ENCODE measurements at regions not wholly inside any gene's neighbourhood (a gene's known extent, or its start where the extent isn't known, plus 50 kb on each side); places are given as distances from the start of the nearest gene placed in this dataset.

GRCh38 chr2:5915881-5916310 is 223.7 kb downstream of the SOX11 start:
- TF ChIP-seq CTCF (IDR thresholded peaks at IDR 0.05; ENCODE audit: borderline replicate concordance, extremely low read depth, low read length, poor library complexity, severe bottlenecking) (peak; percentile 63), EZH2 (IDR thresholded peaks at IDR 0.05; ENCODE audit: borderline replicate concordance, low read depth, low read length, severe bottlenecking) (no peak)
- Histone ChIP-seq H3K27ac (ENCODE audit: low read length) (no peak overlapping the region), H3K4me2 (ENCODE audit: insufficient read depth, low read length) (no peak overlapping the region), H3K27me3 (ENCODE audit: insufficient read depth, low read length, poor library complexity) (no peaks in the 10 kb centered on the region), H3K4me3 (ENCODE audit: low read depth in 1 of 2, low read length in 2 of 2) (no peak overlapping the region), H2AFZ (ENCODE audit: low read depth, low read length) (no peak overlapping the region), H4K20me1 (ENCODE audit: insufficient read depth, low read length) (no peaks in the 10 kb centered on the region), H3K36me3 (ENCODE audit: insufficient read depth, low read length) (no peaks in the 10 kb centered on the region), H3K9me3 (ENCODE audit: insufficient read depth, low read length, severe bottlenecking) (peaks cover 5% of the 10 kb centered on the region), H3K4me1 (ENCODE audit: insufficient read depth, low read length) (no peaks in the 10 kb centered on the region), H3K79me2 (ENCODE audit: insufficient read depth, low read length) (no peaks in the 10 kb centered on the region), H3K9ac (ENCODE audit: low read depth, low read length) (no peak overlapping the region)
- DNase-seq: peak; percentile 51
- ATAC-seq (ENCODE audit: insufficient read depth, low read depth): peak; percentile 56; the same call in 2 of the 3 replicates

- Histone ChIP-seq H3K9me3 (ENCODE audit: insufficient read depth, low read length, severe bottlenecking) (peaks cover 5% of the 10 kb centered on the region), H3K27me3 (ENCODE audit: insufficient read depth, low read length, poor library complexity) (no peaks in the 10 kb centered on the region), H3K4me2 (ENCODE audit: insufficient read depth, low read length) (no peak overlapping the region), H3K79me2 (ENCODE audit: insufficient read depth, low read length) (no peaks in the 10 kb centered on the region), H3K9ac (ENCODE audit: low read depth, low read length) (no peak overlapping the region), H3K4me3 (ENCODE audit: low read depth in 1 of 2, low read length in 2 of 2) (no peak overlapping the region), H4K20me1 (ENCODE audit: insufficient read depth, low read length) (no peaks in the 10 kb centered on the region), H3K4me1 (ENCODE audit: insufficient read depth, low read length) (no peaks in the 10 kb centered on the region), H2AFZ (ENCODE audit: low read depth, low read length) (no peak overlapping the region), H3K27ac (ENCODE audit: low read length) (no peak overlapping the region), H3K36me3 (ENCODE audit: insufficient read depth, low read length) (no peaks in the 10 kb centered on the region)
- DNase-seq (no peak), ATAC-seq (ENCODE audit: insufficient read depth, low read depth) (no peak)
- TF ChIP-seq CTCF (IDR thresholded peaks at IDR 0.05; ENCODE audit: borderline replicate concordance, extremely low read depth, low read length, poor library complexity, severe bottlenecking) (no peak), EZH2 (IDR thresholded peaks at IDR 0.05; ENCODE audit: borderline replicate concordance, low read depth, low read length, severe bottlenecking) (no peak)
Observed at GRCh38 chr2:5921081-5921642, 229.0 kb downstream of the SOX11 start.

GRCh38 chr2:5923957-5924945 is 232.1 kb downstream of the SOX11 start:
- H3K4me1 ChIP-seq (ENCODE audit: insufficient read depth, low read length): no peaks in the 10 kb centered on the region
- H3K9ac ChIP-seq (ENCODE audit: low read depth, low read length): no peak overlapping the region
- no peaks in the 10 kb centered on the region for H3K27me3 ChIP-seq (ENCODE audit: insufficient read depth, low read length, poor library complexity)
- no peaks in the 10 kb centered on the region for H4K20me1 ChIP-seq (ENCODE audit: insufficient read depth, low read length)
- H3K27ac ChIP-seq (ENCODE audit: low read length): no peak overlapping the region
- DNase-seq (no peak), ATAC-seq (ENCODE audit: insufficient read depth, low read depth) (no peak)
- no peaks in the 10 kb centered on the region for H3K9me3 ChIP-seq (ENCODE audit: insufficient read depth, low read length, severe bottlenecking)
- no peak for TF ChIP-seq CTCF (IDR thresholded peaks at IDR 0.05; ENCODE audit: borderline replicate concordance, extremely low read depth, low read length, poor library complexity, severe bottlenecking)
- no peak for TF ChIP-seq EZH2 (IDR thresholded peaks at IDR 0.05; ENCODE audit: borderline replicate concordance, low read depth, low read length, severe bottlenecking)
- H3K4me3 ChIP-seq (ENCODE audit: low read depth in 1 of 2, low read length in 2 of 2): no peak overlapping the region
- no peaks in the 10 kb centered on the region for H3K79me2 ChIP-seq (ENCODE audit: insufficient read depth, low read length)
- H3K36me3 ChIP-seq (ENCODE audit: insufficient read depth, low read length): no peaks in the 10 kb centered on the region
- no peak overlapping the region for H2AFZ ChIP-seq (ENCODE audit: low read depth, low read length)
- H3K4me2 ChIP-seq (ENCODE audit: insufficient read depth, low read length): no peak overlapping the region
